Hepatocyte (in vitro differentiated cells): ENCODE measurements at regions not wholly inside any gene's neighbourhood (a gene's known extent, or its start where the extent isn't known, plus 50 kb on each side); places are given as distances from the start of the nearest gene placed in this dataset.

Experiments used
- DNase-seq: peaks from one replicate; pipeline ENCODE4 v3.0.0-alpha.2; 2016; ENCODE audit warnings: low spot score
- H2AFZ ChIP-seq: fragments of 200-600 bp; sonication (generic); 2 replicates; pipeline ENCODE4 v1.6.0; 2016; ENCODE audit warnings: antibody characterized with exemption, mild to moderate bottlenecking
- H3K27ac ChIP-seq: fragments of 200-600 bp; sonication (generic); 2 replicates; pipeline ENCODE4 v1.5.1; 2016; ENCODE audit warnings: mild to moderate bottlenecking
- H3K27me3 ChIP-seq: fragments of 200-600 bp; sonication (generic); 2 replicates; pipeline ENCODE4 v1.6.1; 2016
- H3K36me3 ChIP-seq: fragments of 200-600 bp; sonication (generic); replicated peaks from 2 replicates; pipeline ENCODE4 v1.5.1; 2016; ENCODE audit warnings: low read depth; ENCODE audit not compliant: insufficient read depth
- H3K4me1 ChIP-seq: fragments of 200-600 bp; sonication (generic); 2 replicates; pipeline ENCODE4 v1.5.1; 2016; ENCODE audit warnings: mild to moderate bottlenecking, moderate library complexity; ENCODE audit not compliant: insufficient read depth
- H3K4me2 ChIP-seq: fragments of 200-600 bp; sonication (generic); 2 replicates; pipeline ENCODE4 v1.6.0; 2016
- H3K4me3 ChIP-seq: fragments of 200-600 bp; sonication (generic); 2 replicates; pipeline ENCODE4 v1.5.1; 2016; ENCODE audit warnings: mild to moderate bottlenecking
- H3K79me2 ChIP-seq: fragments of 200-600 bp; sonication (generic); 2 replicates; pipeline ENCODE4 v1.6.0; 2017; ENCODE audit warnings: mild to moderate bottlenecking
- H3K9me2 ChIP-seq: fragments of 200-600 bp; sonication (generic); replicated peaks from 2 replicates; pipeline ENCODE4 v1.6.0; 2017; ENCODE audit warnings: mild to moderate bottlenecking; ENCODE audit not compliant: insufficient read depth
- H3K9me3 ChIP-seq: fragments of 200-600 bp; sonication (generic); 2 replicates; pipeline ENCODE4 v1.5.1; 2016; ENCODE audit warnings: low read depth, mild to moderate bottlenecking
- H4K20me1 ChIP-seq: fragments of 200-600 bp; sonication (generic); 2 replicates; pipeline ENCODE4 v1.6.0; 2016; ENCODE audit warnings: mild to moderate bottlenecking; ENCODE audit not compliant: insufficient read depth, poor library complexity, severe bottlenecking
- CTCF ChIP-seq: fragments of 200-600 bp; sonication (generic); IDR thresholded peaks from 2 replicates; pipeline ENCODE4 v1.5.1; 2016; ENCODE audit warnings: antibody characterized with exemption, mild to moderate bottlenecking; ENCODE audit not compliant: poor library complexity
- EZH2 ChIP-seq: fragments of 200-600 bp; sonication (generic); IDR thresholded peaks from 2 replicates; pipeline ENCODE4 v1.6.1; 2016; ENCODE audit warnings: antibody characterized with exemption, mild to moderate bottlenecking, borderline replicate concordance
- EZH2phosphoT487 ChIP-seq: fragments of 200-600 bp; sonication (generic); IDR thresholded peaks from one replicate; pipeline ENCODE4 v1.6.1; 2018; ENCODE audit warnings: antibody characterized with exemption, mild to moderate bottlenecking, low read depth, moderate library complexity; ENCODE audit not compliant: unreplicated experiment, severe bottlenecking
- WGBS: methylation state at CpG from one replicate; pipeline ENCODE4 v1.1.6; 2016; ENCODE audit warnings: low lambda C conversion rate; ENCODE audit errors: missing lambda C conversion rate; 5-methylcytosine and 5-hydroxymethylcytosine counted together

GRCh38 chr6:166824880-166825250, 131.5 kb downstream of the RNASET2 start:
- WGBS = 84% methylated on average over 10 of the region's 10 CpGs
- H3K4me2 ChIP-seq = no peak overlapping the region
- no peaks in the 10 kb centered on the region for H4K20me1 ChIP-seq
- no peaks in the 10 kb centered on the region for H3K36me3 ChIP-seq
- no peaks in the 10 kb centered on the region for H3K4me1 ChIP-seq
- no peaks in the 10 kb centered on the region for H3K27me3 ChIP-seq
- TF ChIP-seq EZH2 (no peak), CTCF (no peak), EZH2phosphoT487 (no peak)
- no peak overlapping the region for H3K4me3 ChIP-seq
- H3K9me3 ChIP-seq = no peaks in the 10 kb centered on the region
- H3K9me2 ChIP-seq = no peaks in the 10 kb centered on the region
- no peak overlapping the region for H2AFZ ChIP-seq
- H3K27ac ChIP-seq = no peak overlapping the region
- DNase-seq = no peak
- H3K79me2 ChIP-seq = no peaks in the 10 kb centered on the region

GRCh38 chr6:166824146-166824879, 132.0 kb downstream of the RNASET2 start:
- H3K9me3 ChIP-seq = no peaks in the 10 kb centered on the region
- no peak overlapping the region for H3K4me2 ChIP-seq
- no peak overlapping the region for H3K27ac ChIP-seq
- 88% methylated on average over 10 of the region's 10 CpGs for WGBS
- TF ChIP-seq EZH2phosphoT487 = no peak
- TF ChIP-seq EZH2 = no peak
- TF ChIP-seq CTCF = no peak
- no peak for DNase-seq
- no peaks in the 10 kb centered on the region for H3K4me1 ChIP-seq
- H3K36me3 ChIP-seq = no peaks in the 10 kb centered on the region
- H3K79me2 ChIP-seq = no peaks in the 10 kb centered on the region
- no peaks in the 10 kb centered on the region for H3K27me3 ChIP-seq
- no peaks in the 10 kb centered on the region for H4K20me1 ChIP-seq
- no peak overlapping the region for H2AFZ ChIP-seq
- H3K4me3 ChIP-seq = no peak overlapping the region
- no peaks in the 10 kb centered on the region for H3K9me2 ChIP-seq

GRCh38 chr6:166822609-166823008, 133.7 kb downstream of the RNASET2 start:
- no peaks in the 10 kb centered on the region for H3K27me3 ChIP-seq
- H3K9me3 ChIP-seq = no peaks in the 10 kb centered on the region
- no peaks in the 10 kb centered on the region for H3K79me2 ChIP-seq
- H3K4me1 ChIP-seq = no peaks in the 10 kb centered on the region
- H3K9me2 ChIP-seq = no peaks in the 10 kb centered on the region
- no peak for TF ChIP-seq CTCF
- no peak for TF ChIP-seq EZH2
- TF ChIP-seq EZH2phosphoT487 = no peak
- H3K4me3 ChIP-seq = no peak overlapping the region
- H3K4me2 ChIP-seq = no peak overlapping the region
- no peaks in the 10 kb centered on the region for H3K36me3 ChIP-seq
- no peak for DNase-seq
- H2AFZ ChIP-seq = no peak overlapping the region
- 80% methylated on average over 1 of the region's 1 CpG for WGBS
- no peak overlapping the region for H3K27ac ChIP-seq
- no peaks in the 10 kb centered on the region for H4K20me1 ChIP-seq
